Spleen (tissue), 7 donors: ENCODE measurements at regions not wholly inside any gene's neighbourhood (a gene's known extent, or its start where the extent isn't known, plus 50 kb on each side); places are given as distances from the start of the nearest gene placed in this dataset.
"Not testable (repeated sequence)": the region's sequence is repeated elsewhere in the genome, so short reads cannot be mapped to it uniquely, and the experiment has no call there.

Experiments
- CTCF ChIP-seq, 11 experiments: fragments of 200-600 bp in 7 of 11; fragments of 450-650 bp in 4 of 11; sonication (generic) in 4 of 11; IDR thresholded peaks in 8 of 11; conservative IDR thresholded peaks in 3 of 11; 1 replicate in 7 of 11; 2 replicates in 4 of 11; pipeline versions ENCODE4 v1.4.0 to v1.8.0; 2016 to 2021; ENCODE audit warnings: antibody characterized with exemption in 11 of 11, inconsistent platforms in 4 of 11, mild to moderate bottlenecking in 1 of 11
- POLR2AphosphoS5 ChIP-seq, 3 donors: sonication (generic); formaldehyde crosslinking; IDR thresholded peaks; one replicate each; pipeline ENCODE4 v1.5.1; 2017; ENCODE audit warnings: antibody characterized with exemption in 3 of 3
- donor health status: DM: no; HTN: no; CAD: no; lungs with moderate emphysema.
- donor health status: DM: no; HTN: no; CAD: no.
- donor health status: DM: no; HTN: no; CAD: no.

- TF ChIP-seq CTCF (IDR thresholded peaks at IDR 0.05 in 8 of 11, conservative IDR thresholded peaks at IDR 0.05 in 3 of 11); POLR2AphosphoS5 (IDR thresholded peaks at IDR 0.05): not testable (repeated sequence)
Observed at GRCh38 chr1:120271561-120272221, 95.4 kb upstream of the SEC22B start.
